ENCODE measurements at regions not wholly inside any gene's neighbourhood (a gene's known extent, or its start where the extent isn't known, plus 50 kb on each side); places are given as distances from the start of the nearest gene placed in this dataset.

DNA sequence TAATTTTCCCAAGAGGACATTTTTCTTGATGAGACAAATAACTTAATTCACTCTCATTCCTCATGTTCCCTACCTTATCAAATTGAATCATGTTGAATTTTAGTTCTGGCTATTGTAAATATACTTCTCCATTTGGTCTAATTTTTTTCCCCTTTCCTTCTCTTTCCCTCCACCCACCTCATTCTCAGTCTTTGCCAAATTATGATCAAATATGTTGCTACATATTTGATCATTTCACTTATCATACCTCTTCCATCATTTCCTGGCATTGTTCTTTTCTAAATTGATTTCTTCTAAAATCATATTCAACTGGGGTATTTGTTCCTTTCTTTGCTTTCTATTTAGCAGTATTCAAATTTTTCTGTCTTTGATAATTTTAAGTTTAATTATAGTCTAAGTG is 52.3 kb downstream of the HDGFL1 start:
- no peak overlapping the region for H3K27ac ChIP-seq (ENCODE audit: low read depth, low read length)
- no peaks in the 10 kb centered on the region for H3K9me3 ChIP-seq (ENCODE audit: low read length)
- H3K9ac ChIP-seq (ENCODE audit: low read length) = no peak overlapping the region
- H3K4me1 ChIP-seq (ENCODE audit: insufficient read depth, low read length) = no peaks in the 10 kb centered on the region
- H3K36me3 ChIP-seq (ENCODE audit: insufficient read depth, low read length) = no peaks in the 10 kb centered on the region
- H3K4me3 ChIP-seq (ENCODE audit: low read depth in 1 of 2, low read length in 2 of 2) = no peak overlapping the region
- H3K27me3 ChIP-seq (ENCODE audit: control insufficient read depth in 1 of 2, insufficient read depth in 2 of 2, low read length in 2 of 2) = no peaks in the 10 kb centered on the region

DNA sequence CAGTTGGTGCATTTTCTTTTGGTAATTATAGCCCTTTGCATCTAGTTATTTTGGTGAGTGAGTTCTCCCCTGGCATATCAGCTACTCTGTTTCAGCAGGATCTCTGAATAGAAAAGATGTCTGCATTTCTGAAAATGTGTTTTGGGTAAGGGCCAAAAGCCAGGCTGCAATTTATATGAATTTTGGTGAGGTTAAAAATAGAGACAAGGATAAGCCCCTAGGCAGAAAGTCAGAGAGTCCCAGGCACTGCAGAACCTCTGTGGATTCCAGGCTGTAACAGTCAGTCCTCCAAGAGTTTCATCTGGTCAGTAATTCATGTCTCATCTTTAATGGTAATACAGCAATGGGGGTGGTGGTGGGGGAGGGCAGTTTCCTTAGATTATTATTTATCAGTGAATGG is 53.0 kb downstream of the HDGFL1 start:
- no peak overlapping the region for H3K9ac ChIP-seq (ENCODE audit: low read length)
- no peaks in the 10 kb centered on the region for H3K36me3 ChIP-seq (ENCODE audit: insufficient read depth, low read length)
- no peaks in the 10 kb centered on the region for H3K27me3 ChIP-seq (ENCODE audit: control insufficient read depth in 1 of 2, insufficient read depth in 2 of 2, low read length in 2 of 2)
- H3K4me1 ChIP-seq (ENCODE audit: insufficient read depth, low read length) = no peaks in the 10 kb centered on the region
- no peak overlapping the region for H3K4me3 ChIP-seq (ENCODE audit: low read depth in 1 of 2, low read length in 2 of 2)
- no peaks in the 10 kb centered on the region for H3K9me3 ChIP-seq (ENCODE audit: low read length)
- H3K27ac ChIP-seq (ENCODE audit: low read depth, low read length) = no peak overlapping the region

GRCh38 chr6:22622813-22623212 is 53.4 kb downstream of the HDGFL1 start:
- Histone ChIP-seq H3K9me3 (ENCODE audit: low read length) (no peaks in the 10 kb centered on the region), H3K9ac (ENCODE audit: low read length) (no peak overlapping the region), H3K27me3 (ENCODE audit: control insufficient read depth in 1 of 2, insufficient read depth in 2 of 2, low read length in 2 of 2) (no peaks in the 10 kb centered on the region), H3K27ac (ENCODE audit: low read depth, low read length) (no peak overlapping the region), H3K4me3 (ENCODE audit: low read depth in 1 of 2, low read length in 2 of 2) (no peak overlapping the region), H3K4me1 (ENCODE audit: insufficient read depth, low read length) (no peaks in the 10 kb centered on the region), H3K36me3 (ENCODE audit: insufficient read depth, low read length) (no peaks in the 10 kb centered on the region)

- H3K4me3 ChIP-seq (ENCODE audit: low read depth in 1 of 2, low read length in 2 of 2) = no peak overlapping the region
- no peaks in the 10 kb centered on the region for H3K4me1 ChIP-seq (ENCODE audit: insufficient read depth, low read length)
- H3K27me3 ChIP-seq (ENCODE audit: control insufficient read depth in 1 of 2, insufficient read depth in 2 of 2, low read length in 2 of 2) = no peaks in the 10 kb centered on the region
- no peaks in the 10 kb centered on the region for H3K9me3 ChIP-seq (ENCODE audit: low read length)
- H3K9ac ChIP-seq (ENCODE audit: low read length) = no peak overlapping the region
- no peak overlapping the region for H3K27ac ChIP-seq (ENCODE audit: low read depth, low read length)
- H3K36me3 ChIP-seq (ENCODE audit: insufficient read depth, low read length) = no peaks in the 10 kb centered on the region
Observed at GRCh38 chr6:22627644-22628043, 58.3 kb downstream of the HDGFL1 start.

DNA sequence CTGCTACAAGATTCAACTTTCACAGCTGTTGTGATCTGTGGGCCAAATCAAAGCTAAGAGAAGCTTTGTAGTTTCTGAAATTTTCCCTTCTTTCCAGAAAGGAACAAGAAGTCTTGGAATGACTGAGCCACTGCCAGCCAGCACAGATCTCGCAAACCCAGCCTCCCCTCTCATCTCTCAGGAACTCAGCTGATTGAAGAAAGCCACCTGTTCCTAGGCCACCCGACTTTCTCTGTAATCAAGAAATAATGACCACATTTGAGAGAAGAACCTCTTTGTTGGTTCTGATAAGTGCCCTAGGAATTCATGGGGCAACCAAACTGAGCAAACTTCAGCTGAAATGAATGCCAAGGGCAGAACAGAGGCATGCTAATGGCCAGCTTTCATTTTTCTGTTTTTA is 61.7 kb downstream of the HDGFL1 start:
- H3K4me1 ChIP-seq (ENCODE audit: insufficient read depth, low read length) = no peaks in the 10 kb centered on the region
- no peak overlapping the region for H3K9ac ChIP-seq (ENCODE audit: low read length)
- H3K36me3 ChIP-seq (ENCODE audit: insufficient read depth, low read length) = no peaks in the 10 kb centered on the region
- H3K4me3 ChIP-seq (ENCODE audit: low read depth in 1 of 2, low read length in 2 of 2) = no peak overlapping the region
- H3K27me3 ChIP-seq (ENCODE audit: control insufficient read depth in 1 of 2, insufficient read depth in 2 of 2, low read length in 2 of 2) = no peaks in the 10 kb centered on the region
- H3K27ac ChIP-seq (ENCODE audit: low read depth, low read length) = no peak overlapping the region
- H3K9me3 ChIP-seq (ENCODE audit: low read length) = no peaks in the 10 kb centered on the region

DNA sequence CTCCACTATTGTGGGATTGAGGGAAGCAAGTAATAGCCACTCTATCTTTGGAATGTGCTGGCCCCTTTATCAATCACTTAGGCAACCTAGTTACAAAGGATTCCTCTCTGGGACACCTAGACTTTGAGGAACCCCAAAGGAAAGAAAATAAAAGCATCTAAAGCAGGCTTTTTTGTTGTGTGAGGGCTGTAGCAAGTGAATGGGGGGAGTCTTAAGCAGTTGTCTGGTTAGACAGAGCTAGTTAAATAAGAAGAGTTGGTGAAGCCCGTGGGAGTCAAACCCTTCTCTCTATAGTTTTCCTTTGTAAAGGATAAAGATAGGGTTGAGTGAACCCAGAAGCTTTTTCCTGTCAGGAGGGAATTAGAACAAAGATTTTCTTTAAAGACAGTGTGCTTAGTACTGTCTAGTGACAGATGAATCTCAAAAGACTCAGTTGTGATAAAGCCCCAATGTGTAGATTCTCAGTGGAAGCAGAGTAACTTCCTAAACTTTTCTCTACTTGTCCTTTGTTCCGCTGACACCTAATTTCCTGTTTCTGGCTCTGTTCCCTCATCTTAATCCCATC is 63.3 kb downstream of the HDGFL1 start:
- no peak overlapping the region for H3K9ac ChIP-seq (ENCODE audit: low read length)
- no peaks in the 10 kb centered on the region for H3K9me3 ChIP-seq (ENCODE audit: low read length)
- H3K4me1 ChIP-seq (ENCODE audit: insufficient read depth, low read length) = no peaks in the 10 kb centered on the region
- no peaks in the 10 kb centered on the region for H3K27me3 ChIP-seq (ENCODE audit: control insufficient read depth in 1 of 2, insufficient read depth in 2 of 2, low read length in 2 of 2)
- no peaks in the 10 kb centered on the region for H3K36me3 ChIP-seq (ENCODE audit: insufficient read depth, low read length)
- no peak overlapping the region for H3K4me3 ChIP-seq (ENCODE audit: low read depth in 1 of 2, low read length in 2 of 2)
- H3K27ac ChIP-seq (ENCODE audit: low read depth, low read length) = no peak overlapping the region

DNA sequence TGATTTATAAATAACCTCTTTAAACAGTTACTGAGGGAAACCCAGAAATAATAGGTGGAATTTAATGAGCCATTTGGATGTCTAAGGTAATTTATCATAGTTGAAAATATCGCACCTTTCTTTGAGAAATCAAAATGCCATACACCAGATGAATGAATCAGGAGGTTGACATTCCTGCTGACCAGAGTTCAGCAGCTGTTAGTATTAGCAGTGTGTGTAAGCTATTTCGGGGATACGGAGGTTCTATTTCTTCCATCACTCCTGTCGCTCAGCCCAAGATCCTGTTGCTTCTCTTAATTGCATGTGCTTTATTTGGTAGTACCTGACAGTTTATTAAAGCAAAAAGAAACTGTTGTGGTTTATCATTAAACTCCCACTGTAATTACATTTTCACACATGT is 67.1 kb downstream of the HDGFL1 start:
- Histone ChIP-seq H3K4me1 (ENCODE audit: insufficient read depth, low read length) (no peaks in the 10 kb centered on the region), H3K9me3 (ENCODE audit: low read length) (no peaks in the 10 kb centered on the region), H3K27me3 (ENCODE audit: control insufficient read depth in 1 of 2, insufficient read depth in 2 of 2, low read length in 2 of 2) (no peaks in the 10 kb centered on the region), H3K4me3 (ENCODE audit: low read depth in 1 of 2, low read length in 2 of 2) (no peak overlapping the region), H3K36me3 (ENCODE audit: insufficient read depth, low read length) (no peaks in the 10 kb centered on the region), H3K27ac (ENCODE audit: low read depth, low read length) (no peak overlapping the region), H3K9ac (ENCODE audit: low read length) (no peak overlapping the region)

DNA sequence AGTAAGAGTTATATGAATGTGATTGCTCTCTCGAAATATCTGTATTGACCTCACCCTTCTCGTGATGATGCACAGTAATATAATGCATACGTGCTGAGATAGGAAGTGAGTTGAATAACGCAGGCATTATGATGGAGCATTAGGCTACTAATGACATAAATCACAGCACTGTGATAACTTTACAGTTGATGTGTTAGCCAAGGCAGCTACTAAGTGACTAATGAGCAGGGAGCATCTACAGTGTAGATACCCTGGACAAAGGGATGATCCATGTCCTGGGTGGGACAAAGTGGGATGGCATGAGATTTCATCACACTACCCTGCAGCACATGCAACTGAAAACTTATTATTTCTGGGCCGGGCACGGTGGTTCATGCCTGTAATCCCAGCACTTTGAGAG is 68.4 kb downstream of the HDGFL1 start:
- Histone ChIP-seq H3K27ac (ENCODE audit: low read depth, low read length) (no peak overlapping the region), H3K36me3 (ENCODE audit: insufficient read depth, low read length) (no peaks in the 10 kb centered on the region), H3K9me3 (ENCODE audit: low read length) (no peaks in the 10 kb centered on the region), H3K4me3 (ENCODE audit: low read depth in 1 of 2, low read length in 2 of 2) (no peak overlapping the region), H3K27me3 (ENCODE audit: control insufficient read depth in 1 of 2, insufficient read depth in 2 of 2, low read length in 2 of 2) (no peaks in the 10 kb centered on the region), H3K9ac (ENCODE audit: low read length) (no peak overlapping the region), H3K4me1 (ENCODE audit: insufficient read depth, low read length) (no peaks in the 10 kb centered on the region)

GRCh38 chr6:22638320-22638719 is 69.0 kb downstream of the HDGFL1 start:
- Histone ChIP-seq H3K4me1 (ENCODE audit: insufficient read depth, low read length) (no peaks in the 10 kb centered on the region), H3K36me3 (ENCODE audit: insufficient read depth, low read length) (no peaks in the 10 kb centered on the region), H3K9me3 (ENCODE audit: low read length) (no peaks in the 10 kb centered on the region), H3K27ac (ENCODE audit: low read depth, low read length) (no peak overlapping the region), H3K4me3 (ENCODE audit: low read depth in 1 of 2, low read length in 2 of 2) (no peak overlapping the region), H3K9ac (ENCODE audit: low read length) (no peak overlapping the region), H3K27me3 (ENCODE audit: control insufficient read depth in 1 of 2, insufficient read depth in 2 of 2, low read length in 2 of 2) (no peaks in the 10 kb centered on the region)

GRCh38 chr6:22642254-22642653 is 72.9 kb downstream of the HDGFL1 start:
- Histone ChIP-seq H3K4me3 (ENCODE audit: low read depth in 1 of 2, low read length in 2 of 2) (no peak overlapping the region), H3K36me3 (ENCODE audit: insufficient read depth, low read length) (no peaks in the 10 kb centered on the region), H3K9ac (ENCODE audit: low read length) (no peak overlapping the region), H3K9me3 (ENCODE audit: low read length) (no peaks in the 10 kb centered on the region), H3K27ac (ENCODE audit: low read depth, low read length) (no peak overlapping the region), H3K4me1 (ENCODE audit: insufficient read depth, low read length) (no peaks in the 10 kb centered on the region), H3K27me3 (ENCODE audit: control insufficient read depth in 1 of 2, insufficient read depth in 2 of 2, low read length in 2 of 2) (no peaks in the 10 kb centered on the region)

DNA sequence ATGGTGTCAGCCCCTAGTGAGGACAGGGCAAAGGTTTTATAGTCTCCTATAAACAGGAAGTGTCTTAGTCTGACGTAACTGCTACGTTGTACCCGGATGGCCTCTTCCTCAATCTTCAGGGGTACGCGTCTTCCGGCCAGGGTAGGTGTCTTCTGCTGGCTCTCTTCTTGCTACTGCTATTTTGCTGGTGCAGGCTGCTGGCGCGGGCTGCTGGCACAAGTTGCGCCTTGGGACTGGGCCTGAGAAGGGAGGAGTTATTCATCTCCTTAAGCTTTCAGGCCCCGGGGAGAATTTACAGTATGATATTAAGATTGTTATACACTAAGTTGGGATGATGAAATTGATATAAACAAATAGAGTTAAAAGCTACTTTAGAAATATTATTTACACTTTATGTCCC is 74.4 kb downstream of the HDGFL1 start:
- no peaks in the 10 kb centered on the region for H3K27me3 ChIP-seq (ENCODE audit: control insufficient read depth in 1 of 2, insufficient read depth in 2 of 2, low read length in 2 of 2)
- H3K4me1 ChIP-seq (ENCODE audit: insufficient read depth, low read length) = peaks cover 7% of the 10 kb centered on the region
- no peak overlapping the region for H3K27ac ChIP-seq (ENCODE audit: low read depth, low read length)
- H3K36me3 ChIP-seq (ENCODE audit: insufficient read depth, low read length) = no peaks in the 10 kb centered on the region
- no peaks in the 10 kb centered on the region for H3K9me3 ChIP-seq (ENCODE audit: low read length)
- no peak overlapping the region for H3K9ac ChIP-seq (ENCODE audit: low read length)
- no peak overlapping the region for H3K4me3 ChIP-seq (ENCODE audit: low read depth in 1 of 2, low read length in 2 of 2)

GRCh38 chr6:22647719-22648118 is 78.4 kb downstream of the HDGFL1 start:
- Histone ChIP-seq H3K27me3 (ENCODE audit: control insufficient read depth in 1 of 2, insufficient read depth in 2 of 2, low read length in 2 of 2) (no peaks in the 10 kb centered on the region), H3K36me3 (ENCODE audit: insufficient read depth, low read length) (no peaks in the 10 kb centered on the region), H3K9ac (ENCODE audit: low read length) (no peak overlapping the region), H3K27ac (ENCODE audit: low read depth, low read length) (no peak overlapping the region), H3K9me3 (ENCODE audit: low read length) (no peaks in the 10 kb centered on the region), H3K4me1 (ENCODE audit: insufficient read depth, low read length) (peaks cover 7% of the 10 kb centered on the region), H3K4me3 (ENCODE audit: low read depth in 1 of 2, low read length in 2 of 2) (no peak overlapping the region)

Measured in muscle layer of colon (tissue), 2 donors.